MM.1S (cell line): ENCODE measurements at regions not wholly inside any gene's neighbourhood (a gene's known extent, or its start where the extent isn't known, plus 50 kb on each side); places are given as distances from the start of the nearest gene placed in this dataset.

Experiments
- DNase-seq: peaks from one replicate; pipeline ENCODE4 v3.0.0-alpha.2; 2015
- H2AFZ ChIP-seq: fragments of 300-600 bp; sonication (generic); 2 replicates; pipeline ENCODE4 v1.6.0; 2016; ENCODE audit warnings: antibody characterized with exemption, low read length
- H3F3A ChIP-seq: fragments of 300-600 bp; sonication (generic); 2 replicates; pipeline ENCODE4 v1.6.1; 2016; ENCODE audit warnings: mild to moderate bottlenecking, antibody characterized with exemption, low read length, moderate library complexity, mixed read lengths; ENCODE audit not compliant: insufficient read depth
- H3K27ac ChIP-seq: fragments of 300-600 bp; sonication (generic); 2 replicates; pipeline ENCODE4 v1.5.1; 2016; ENCODE audit warnings: mild to moderate bottlenecking, low read length
- H3K27me3 ChIP-seq: fragments of 300-600 bp; sonication (generic); replicated peaks from 2 replicates; pipeline ENCODE4 v1.6.0; 2016; ENCODE audit warnings: low read length; ENCODE audit not compliant: insufficient read depth
- H3K36me3 ChIP-seq: fragments of 300-600 bp; sonication (generic); replicated peaks from 2 replicates; pipeline ENCODE4 v1.6.1; 2016; ENCODE audit warnings: mild to moderate bottlenecking, low read length, mixed read lengths; ENCODE audit not compliant: insufficient read depth
- H3K4me1 ChIP-seq: fragments of 300-600 bp; sonication (generic); 2 replicates; pipeline ENCODE4 v1.6.1; 2016; ENCODE audit warnings: low read length, mixed read lengths
- H3K4me2 ChIP-seq: fragments of 300-600 bp; sonication (generic); 2 replicates; pipeline ENCODE4 v1.6.0; 2016; ENCODE audit warnings: low read depth, low read length
- H3K4me3 ChIP-seq: fragments of 300-600 bp; sonication (generic); 2 replicates; pipeline ENCODE4 v1.5.1; 2016; ENCODE audit warnings: low read length, mixed read lengths
- H3K79me2 ChIP-seq: fragments of 300-600 bp; sonication (generic); 2 replicates; pipeline ENCODE4 v1.6.1; 2016; ENCODE audit warnings: mixed run types, low read length, mixed read lengths
- H3K9ac ChIP-seq: fragments of 300-600 bp; sonication (generic); 2 replicates; pipeline ENCODE4 v1.6.1; 2016; ENCODE audit warnings: low read length, mixed read lengths
- H3K9me2 ChIP-seq: fragments of 300-600 bp; sonication (generic); replicated peaks from 2 replicates; pipeline ENCODE4 v1.6.1; 2016; ENCODE audit warnings: mild to moderate bottlenecking, low read length, mixed read lengths; ENCODE audit not compliant: insufficient read depth
- H3K9me3 ChIP-seq: fragments of 300-600 bp; sonication (generic); replicated peaks from 2 replicates; pipeline ENCODE4 v1.6.1; 2016; ENCODE audit warnings: mild to moderate bottlenecking, low read length, mixed read lengths; ENCODE audit not compliant: insufficient read depth
- H4K20me1 ChIP-seq: fragments of 300-600 bp; sonication (generic); 2 replicates; pipeline ENCODE4 v1.6.1; 2016; ENCODE audit warnings: mild to moderate bottlenecking, low read length, moderate library complexity, mixed read lengths; ENCODE audit not compliant: insufficient read depth
- CTCF ChIP-seq: fragments of 300-600 bp; sonication (generic); IDR thresholded peaks from 2 replicates; pipeline ENCODE4 v1.5.1; 2016; ENCODE audit warnings: antibody characterized with exemption, low read length, mixed read lengths
- EZH2 ChIP-seq: fragments of 300-600 bp; sonication (generic); optimal IDR thresholded peaks from 2 replicates; pipeline ENCODE3; 2017; ENCODE audit warnings: low read depth, mild to moderate bottlenecking, antibody characterized with exemption, low read length, mixed read lengths
- EZH2phosphoT487 ChIP-seq: fragments of 300-600 bp; sonication (generic); IDR thresholded peaks from 2 replicates; pipeline ENCODE4 v1.6.1; 2018; ENCODE audit warnings: antibody characterized with exemption, low read length

GRCh38 chr11:80309301-80309700 lies 868.5 kb upstream of the TENM4 start:
- TF ChIP-seq EZH2, result no peak
- TF ChIP-seq CTCF, result no peak
- no peak overlapping the region for H3K4me3 ChIP-seq
- no peaks in the 10 kb centered on the region for H3K36me3 ChIP-seq
- no peaks in the 10 kb centered on the region for H3K27me3 ChIP-seq
- H3K9me2 ChIP-seq, result no peaks in the 10 kb centered on the region
- no peak overlapping the region for H3K9ac ChIP-seq
- DNase-seq, result no peak
- H3K79me2 ChIP-seq, result no peaks in the 10 kb centered on the region
- H3F3A ChIP-seq, result no peaks in the 10 kb centered on the region
- no peaks in the 10 kb centered on the region for H3K9me3 ChIP-seq
- H3K4me1 ChIP-seq, result no peaks in the 10 kb centered on the region
- no peak overlapping the region for H3K4me2 ChIP-seq
- no peak overlapping the region for H2AFZ ChIP-seq
- no peak overlapping the region for H3K27ac ChIP-seq
- H4K20me1 ChIP-seq, result no peaks in the 10 kb centered on the region

- H3K27me3 ChIP-seq, result no peaks in the 10 kb centered on the region
- TF ChIP-seq CTCF (no peak), EZH2phosphoT487 (no peak), EZH2 (no peak)
These were observed 866.8 kb upstream of the TENM4 start for GRCh38 chr11:80307676-80308075.

GRCh38 chr11:80297858-80298632 lies 857.2 kb upstream of the TENM4 start:
- TF ChIP-seq CTCF, result no peak
- TF ChIP-seq EZH2phosphoT487, result no peak
- TF ChIP-seq EZH2, result no peak

More at GRCh38 chr11:80307676-80308075, 866.8 kb upstream of the TENM4 start:
- Histone ChIP-seq H3K9me2 (no peaks in the 10 kb centered on the region), H3K79me2 (no peaks in the 10 kb centered on the region), H4K20me1 (no peaks in the 10 kb centered on the region), H3K9ac (no peak overlapping the region), H3K36me3 (no peaks in the 10 kb centered on the region), H2AFZ (no peak overlapping the region), H3K27ac (no peak overlapping the region), H3F3A (no peaks in the 10 kb centered on the region), H3K9me3 (no peaks in the 10 kb centered on the region), H3K4me3 (no peak overlapping the region), H3K4me2 (no peak overlapping the region), H3K4me1 (no peaks in the 10 kb centered on the region)
- no peak for DNase-seq

More at GRCh38 chr11:80297858-80298632, 857.2 kb upstream of the TENM4 start:
- DNase-seq, result no peak
- no peaks in the 10 kb centered on the region for H3K4me1 ChIP-seq
- H3K9me2 ChIP-seq, result no peaks in the 10 kb centered on the region
- no peaks in the 10 kb centered on the region for H3K9me3 ChIP-seq
- H3K27me3 ChIP-seq, result no peaks in the 10 kb centered on the region
- H3K4me2 ChIP-seq, result no peak overlapping the region
- H3K79me2 ChIP-seq, result no peaks in the 10 kb centered on the region
- no peaks in the 10 kb centered on the region for H3F3A ChIP-seq
- H3K4me3 ChIP-seq, result no peak overlapping the region
- H4K20me1 ChIP-seq, result no peaks in the 10 kb centered on the region
- H3K27ac ChIP-seq, result no peak overlapping the region
- H2AFZ ChIP-seq, result no peak overlapping the region
- no peaks in the 10 kb centered on the region for H3K36me3 ChIP-seq
- no peak overlapping the region for H3K9ac ChIP-seq
